ENCODE measurements at regions not wholly inside any gene's neighbourhood (a gene's known extent, or its start where the extent isn't known, plus 50 kb on each side); places are given as distances from the start of the nearest gene placed in this dataset.

DNA sequence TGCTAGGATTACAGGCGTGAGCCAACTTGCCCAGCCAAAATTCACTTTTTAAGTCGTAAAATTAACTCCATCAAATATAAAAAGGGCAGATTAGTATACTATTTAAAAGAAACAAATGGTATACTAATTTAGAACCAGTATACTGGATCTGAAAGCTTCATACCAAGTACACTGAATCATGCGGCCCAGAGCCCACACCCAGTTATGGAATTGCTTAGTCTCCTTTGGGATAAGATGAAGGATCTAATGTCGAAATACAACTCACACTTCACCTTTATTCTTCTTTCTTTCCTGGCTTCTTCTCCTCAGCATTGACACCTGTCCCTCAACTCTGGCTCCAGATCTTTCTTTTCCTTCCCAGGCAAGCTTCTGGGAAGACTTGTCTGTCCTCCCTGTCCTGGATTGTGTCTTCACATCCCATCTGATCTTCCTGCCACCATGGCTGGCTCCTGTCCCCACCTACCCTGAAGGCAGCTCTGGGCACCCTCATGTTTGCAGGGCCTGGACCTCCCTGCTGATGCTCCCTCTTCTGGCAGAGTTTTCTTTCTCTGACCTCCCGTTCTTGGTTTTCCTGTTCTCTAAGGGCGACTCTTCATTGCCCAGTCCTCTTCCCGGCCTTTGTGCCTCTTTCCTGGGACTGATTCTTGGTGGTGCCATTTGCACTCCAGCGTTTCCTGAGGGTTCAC lies 57.8 kb upstream of the CTBP2 start:
- DNase-seq (ENCODE audit: low read depth), result peak; percentile 12

DNA sequence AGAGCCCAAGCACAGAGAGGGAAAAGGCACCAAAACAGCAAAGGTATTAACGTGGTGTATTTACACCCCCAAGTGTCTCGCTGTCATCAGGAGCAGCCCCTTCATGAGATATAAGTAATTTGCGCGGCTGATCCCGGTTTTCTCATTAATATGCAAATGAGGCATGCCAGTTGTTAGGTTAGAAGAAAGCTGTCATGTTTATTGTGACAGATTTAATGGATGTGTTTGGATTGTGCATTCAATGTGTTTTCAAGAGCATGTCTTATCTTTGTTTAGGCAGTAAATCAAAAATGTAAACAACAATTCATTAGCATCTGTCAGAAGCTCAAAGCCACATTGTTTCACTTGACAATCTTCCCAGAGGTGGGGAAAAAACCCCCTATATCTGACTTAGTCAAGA lies 56.5 kb upstream of the CTBP2 start:
- DNase-seq (ENCODE audit: low read depth), result no peak

DNA sequence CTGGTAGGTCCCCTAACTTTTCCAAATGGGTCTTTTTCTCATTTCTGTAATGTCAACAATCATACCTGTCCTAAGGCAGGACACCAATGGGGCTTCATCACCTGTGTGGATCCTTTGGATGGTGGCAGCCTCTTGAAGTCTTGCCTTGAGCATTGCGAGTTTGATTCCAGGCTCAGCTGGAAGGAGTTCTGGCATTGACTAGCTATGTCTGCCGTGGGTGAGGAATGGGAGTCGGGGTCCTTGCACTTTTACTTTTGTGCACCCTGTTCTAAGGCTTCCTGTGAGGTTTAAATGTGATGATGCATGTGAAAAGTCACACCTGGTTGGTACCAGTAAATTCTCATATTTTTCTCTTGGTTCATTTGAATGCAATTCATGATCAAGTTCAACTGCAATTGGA lies 55.9 kb upstream of the CTBP2 start:
- no peak for DNase-seq (ENCODE audit: low read depth)

DNA sequence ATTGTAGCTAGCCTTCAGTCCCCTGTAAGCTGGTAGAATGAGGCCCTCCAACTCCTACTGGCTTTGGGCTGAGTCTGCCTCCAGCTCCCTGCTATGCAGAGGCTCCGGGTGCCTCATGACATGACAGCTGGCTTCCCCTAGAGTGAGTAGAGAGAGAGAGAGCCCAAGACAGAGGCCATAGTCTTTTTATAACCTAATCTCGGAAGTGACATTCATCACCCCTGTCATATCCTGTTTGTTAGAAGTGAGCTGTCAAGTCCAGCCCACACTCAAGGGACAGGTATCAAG lies 53.9 kb upstream of the CTBP2 start:
- DNase-seq (ENCODE audit: low read depth), result no peak

DNA sequence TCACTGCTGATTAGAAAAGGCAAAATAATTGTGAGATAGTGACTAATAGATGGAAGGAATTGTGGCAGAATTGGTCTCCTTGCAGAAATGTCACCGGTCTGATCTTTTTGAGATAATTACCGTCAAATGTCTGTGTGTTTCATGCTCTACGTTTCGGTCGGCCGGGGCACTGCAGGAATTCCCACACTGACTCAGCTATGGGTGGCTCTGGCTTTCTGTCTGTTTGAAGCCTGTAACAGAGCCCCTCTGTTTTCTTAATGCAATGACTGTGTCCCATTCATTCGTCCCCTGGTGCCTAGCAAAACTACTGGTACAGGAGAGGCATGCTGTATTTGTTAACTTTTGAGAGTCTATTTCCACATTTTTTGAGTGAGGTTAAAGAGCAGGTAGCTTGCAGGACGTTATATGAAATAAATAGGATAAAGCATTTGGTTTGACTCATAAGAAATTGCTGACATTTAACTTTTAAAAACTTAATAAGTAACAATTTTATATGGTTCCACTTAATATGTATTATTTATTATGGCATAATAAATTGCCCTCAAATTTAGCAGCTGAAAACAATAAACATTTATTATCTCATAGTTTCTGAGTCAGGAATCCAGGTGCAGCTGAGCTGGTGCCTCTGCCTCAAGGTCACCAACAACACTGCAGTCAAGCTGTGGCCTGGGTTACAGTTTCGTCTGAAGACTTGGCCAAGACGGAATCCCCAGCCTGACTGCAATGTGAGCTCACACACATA lies 53.3 kb upstream of the CTBP2 start:
- no peak for DNase-seq (ENCODE audit: low read depth)

DNA sequence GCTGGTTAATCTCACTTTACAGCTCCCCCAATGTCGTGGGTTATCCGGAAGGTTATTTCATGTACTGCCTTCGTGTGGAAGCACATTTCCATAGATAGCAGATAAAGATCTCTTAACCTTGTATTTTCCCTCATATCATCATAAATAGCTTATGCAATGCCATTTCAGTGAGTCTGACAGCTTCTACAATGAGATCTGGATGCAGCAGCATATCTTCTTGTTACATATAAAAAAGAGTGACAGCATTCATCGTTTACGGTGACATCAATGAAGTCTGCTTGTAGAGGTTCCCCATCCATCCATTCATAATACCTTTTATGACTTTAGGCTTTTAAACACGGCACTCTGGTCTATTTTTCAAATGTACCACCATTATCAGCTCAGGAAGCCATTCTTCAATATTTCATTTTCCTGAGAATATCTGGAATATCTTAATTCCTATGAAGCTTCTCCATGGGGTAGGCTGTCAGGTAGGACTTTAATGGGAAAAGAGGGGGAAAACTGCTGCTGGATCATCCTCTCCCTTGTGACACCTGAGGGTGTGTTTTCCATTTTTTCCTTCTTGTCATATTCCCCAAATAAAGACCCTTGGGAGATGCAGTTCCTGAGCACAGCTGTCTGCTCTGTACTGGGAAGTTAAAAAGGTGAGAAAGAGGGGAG lies 51.9 kb upstream of the CTBP2 start:
- DNase-seq (ENCODE audit: low read depth), result no peak

Data from renal cortical epithelial cell (primary cell).